Glutamatergic neuron (in vitro differentiated cells): ENCODE measurements at regions not wholly inside any gene's neighbourhood (a gene's known extent, or its start where the extent isn't known, plus 50 kb on each side); places are given as distances from the start of the nearest gene placed in this dataset.

Source experiments
- DNase-seq: peaks from one replicate; pipeline ENCODE4 v3.0.0; 2022
- H3K27ac Mint-ChIP-seq: one replicate; pipeline ENCODE4 v1.8.0; 2020; ENCODE audit warnings: mild to moderate bottlenecking, mixed read lengths, inconsistent platforms; ENCODE audit not compliant: unreplicated experiment
- H3K27me3 Mint-ChIP-seq: one replicate; pipeline ENCODE4 v1.8.0; 2020; ENCODE audit warnings: mild to moderate bottlenecking, moderate library complexity, mixed read lengths, inconsistent platforms; ENCODE audit not compliant: unreplicated experiment
- H3K36me3 Mint-ChIP-seq: one replicate; pipeline ENCODE4 v1.8.0; 2020; ENCODE audit warnings: mild to moderate bottlenecking, mixed read lengths, inconsistent platforms; ENCODE audit not compliant: unreplicated experiment
- H3K4me1 Mint-ChIP-seq: one replicate; pipeline ENCODE4 v1.8.0; 2020; ENCODE audit warnings: mild to moderate bottlenecking, low read depth, mixed read lengths, inconsistent platforms; ENCODE audit not compliant: unreplicated experiment
- H3K4me3 Mint-ChIP-seq: one replicate; pipeline ENCODE4 v1.8.0; 2020; ENCODE audit warnings: mild to moderate bottlenecking, mixed read lengths, inconsistent platforms; ENCODE audit not compliant: unreplicated experiment
- H3K9me3 Mint-ChIP-seq: one replicate; pipeline ENCODE4 v1.8.0; 2020; ENCODE audit warnings: mild to moderate bottlenecking, moderate library complexity, mixed read lengths, inconsistent platforms; ENCODE audit not compliant: unreplicated experiment
- CTCF ChIP-seq: fragments of 200-600 bp; sonication (generic); IDR thresholded peaks from one replicate; pipeline ENCODE4 v1.5.0; 2021; ENCODE audit not compliant: partially characterized antibody, unreplicated experiment

GRCh38 chr6:56297022-56297989 lies 49.9 kb upstream of the COL21A1 start:
- no peaks in the 10 kb centered on the region for H3K36me3 Mint-ChIP-seq
- H3K4me3 Mint-ChIP-seq: no peak overlapping the region
- no peak overlapping the region for H3K27ac Mint-ChIP-seq
- DNase-seq: no peak
- no peak for TF ChIP-seq CTCF
- no peaks in the 10 kb centered on the region for H3K9me3 Mint-ChIP-seq
- H3K27me3 Mint-ChIP-seq: peaks cover 1% of the 10 kb centered on the region
- H3K4me1 Mint-ChIP-seq: no peaks in the 10 kb centered on the region
